ENCODE measurements at regions not wholly inside any gene's neighbourhood (a gene's known extent, or its start where the extent isn't known, plus 50 kb on each side); places are given as distances from the start of the nearest gene placed in this dataset.

DNA sequence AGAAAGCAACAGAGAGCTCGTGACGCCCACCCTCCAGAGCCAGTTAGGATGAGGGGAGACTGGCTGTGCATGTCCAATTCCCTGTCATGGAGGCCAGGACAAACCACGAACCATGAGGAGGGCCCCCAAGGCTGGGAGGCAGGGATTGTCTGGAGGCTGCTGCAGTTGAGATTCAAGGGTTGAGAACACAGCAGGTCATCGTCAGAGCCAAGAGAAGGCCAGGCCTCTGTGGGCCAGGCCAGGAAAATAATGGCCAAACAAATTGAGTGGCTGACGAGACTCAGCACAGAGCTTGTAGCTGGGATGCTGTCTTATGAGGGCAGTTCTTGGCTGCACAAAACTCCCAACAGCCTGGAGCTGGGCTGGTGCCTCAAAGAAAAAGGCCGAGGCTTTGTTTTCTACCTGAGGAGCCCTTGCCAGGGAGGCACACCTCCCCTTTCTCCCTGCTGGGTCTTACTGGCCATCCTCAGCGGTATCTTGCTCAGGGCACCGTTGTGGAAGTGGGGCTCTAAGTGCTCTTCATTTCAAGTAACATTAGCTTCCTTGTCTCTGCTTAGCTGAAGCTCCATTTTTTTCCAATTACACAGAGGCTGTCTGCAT is 665.9 kb downstream of the BCL11B start:
- TF ChIP-seq, protein P1, sequence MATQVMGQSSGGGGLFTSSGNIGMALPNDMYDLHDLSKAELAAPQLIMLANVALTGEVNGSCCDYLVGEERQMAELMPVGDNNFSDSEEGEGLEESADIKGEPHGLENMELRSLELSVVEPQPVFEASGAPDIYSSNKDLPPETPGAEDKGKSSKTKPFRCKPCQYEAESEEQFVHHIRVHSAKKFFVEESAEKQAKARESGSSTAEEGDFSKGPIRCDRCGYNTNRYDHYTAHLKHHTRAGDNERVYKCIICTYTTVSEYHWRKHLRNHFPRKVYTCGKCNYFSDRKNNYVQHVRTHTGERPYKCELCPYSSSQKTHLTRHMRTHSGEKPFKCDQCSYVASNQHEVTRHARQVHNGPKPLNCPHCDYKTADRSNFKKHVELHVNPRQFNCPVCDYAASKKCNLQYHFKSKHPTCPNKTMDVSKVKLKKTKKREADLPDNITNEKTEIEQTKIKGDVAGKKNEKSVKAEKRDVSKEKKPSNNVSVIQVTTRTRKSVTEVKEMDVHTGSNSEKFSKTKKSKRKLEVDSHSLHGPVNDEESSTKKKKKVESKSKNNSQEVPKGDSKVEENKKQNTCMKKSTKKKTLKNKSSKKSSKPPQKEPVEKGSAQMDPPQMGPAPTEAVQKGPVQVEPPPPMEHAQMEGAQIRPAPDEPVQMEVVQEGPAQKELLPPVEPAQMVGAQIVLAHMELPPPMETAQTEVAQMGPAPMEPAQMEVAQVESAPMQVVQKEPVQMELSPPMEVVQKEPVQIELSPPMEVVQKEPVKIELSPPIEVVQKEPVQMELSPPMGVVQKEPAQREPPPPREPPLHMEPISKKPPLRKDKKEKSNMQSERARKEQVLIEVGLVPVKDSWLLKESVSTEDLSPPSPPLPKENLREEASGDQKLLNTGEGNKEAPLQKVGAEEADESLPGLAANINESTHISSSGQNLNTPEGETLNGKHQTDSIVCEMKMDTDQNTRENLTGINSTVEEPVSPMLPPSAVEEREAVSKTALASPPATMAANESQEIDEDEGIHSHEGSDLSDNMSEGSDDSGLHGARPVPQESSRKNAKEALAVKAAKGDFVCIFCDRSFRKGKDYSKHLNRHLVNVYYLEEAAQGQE (IDR thresholded peaks at IDR 0.05; ENCODE audit: low read depth): no peak
- TF ChIP-seq TCF12 (IDR thresholded peaks at IDR 0.05; ENCODE audit: low read depth) (no peak), NFIC (IDR thresholded peaks at IDR 0.05) (no peak), EGR1 (IDR thresholded peaks at IDR 0.05) (no peak), RAD21 (IDR thresholded peaks at IDR 0.05; ENCODE audit: low read depth) (no peak), FOXM1 (IDR thresholded peaks at IDR 0.05; ENCODE audit: borderline replicate concordance, low read depth) (no peak), YY1 (IDR thresholded peaks at IDR 0.05; ENCODE audit: low read depth) (no peak), TAF1 (IDR thresholded peaks at IDR 0.05; ENCODE audit: low read depth) (no peak), CREB1 (IDR thresholded peaks at IDR 0.05; ENCODE audit: low read depth) (no peak), CEBPB (IDR thresholded peaks at IDR 0.05) (no peak), EP300 (IDR thresholded peaks at IDR 0.05; ENCODE audit: borderline replicate concordance) (no peak)
- TF ChIP-seq, protein P2, sequence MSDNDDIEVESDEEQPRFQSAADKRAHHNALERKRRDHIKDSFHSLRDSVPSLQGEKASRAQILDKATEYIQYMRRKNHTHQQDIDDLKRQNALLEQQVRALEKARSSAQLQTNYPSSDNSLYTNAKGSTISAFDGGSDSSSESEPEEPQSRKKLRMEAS (IDR thresholded peaks at IDR 0.05): no peak

DNA sequence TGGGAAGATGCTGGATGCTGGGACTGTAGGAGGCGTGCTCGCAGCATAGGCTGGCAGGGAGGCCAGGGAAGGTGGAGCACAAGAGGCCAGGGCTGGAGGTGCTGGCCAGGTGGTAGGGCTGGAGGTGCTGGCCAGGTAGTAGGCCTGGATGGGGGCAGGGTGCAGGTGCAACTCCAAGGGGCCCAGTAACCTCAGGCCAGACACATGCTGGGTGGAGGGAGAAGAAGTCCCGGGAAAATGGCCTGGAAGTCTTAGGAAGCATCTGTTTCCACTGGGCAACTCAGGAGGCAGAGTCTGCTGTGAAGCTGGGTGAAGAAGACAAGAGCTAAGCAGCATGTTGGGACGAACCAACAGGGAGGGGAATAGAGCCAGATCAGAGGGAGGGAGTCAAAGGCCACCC is 665.2 kb downstream of the BCL11B start:
- TF ChIP-seq EGR1 (IDR thresholded peaks at IDR 0.05) (no peak), NFIC (IDR thresholded peaks at IDR 0.05) (no peak), TCF12 (IDR thresholded peaks at IDR 0.05; ENCODE audit: low read depth) (no peak), FOXM1 (IDR thresholded peaks at IDR 0.05; ENCODE audit: borderline replicate concordance, low read depth) (no peak), ZBTB7A (IDR thresholded peaks at IDR 0.05; ENCODE audit: low read depth) (no peak), TAF1 (IDR thresholded peaks at IDR 0.05; ENCODE audit: low read depth) (no peak)
- TF ChIP-seq, protein P2 (IDR thresholded peaks at IDR 0.05): no peak
- TF ChIP-seq, protein P3, sequence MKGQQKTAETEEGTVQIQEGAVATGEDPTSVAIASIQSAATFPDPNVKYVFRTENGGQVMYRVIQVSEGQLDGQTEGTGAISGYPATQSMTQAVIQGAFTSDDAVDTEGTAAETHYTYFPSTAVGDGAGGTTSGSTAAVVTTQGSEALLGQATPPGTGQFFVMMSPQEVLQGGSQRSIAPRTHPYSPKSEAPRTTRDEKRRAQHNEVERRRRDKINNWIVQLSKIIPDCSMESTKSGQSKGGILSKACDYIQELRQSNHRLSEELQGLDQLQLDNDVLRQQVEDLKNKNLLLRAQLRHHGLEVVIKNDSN (IDR thresholded peaks at IDR 0.05): no peak

DNA sequence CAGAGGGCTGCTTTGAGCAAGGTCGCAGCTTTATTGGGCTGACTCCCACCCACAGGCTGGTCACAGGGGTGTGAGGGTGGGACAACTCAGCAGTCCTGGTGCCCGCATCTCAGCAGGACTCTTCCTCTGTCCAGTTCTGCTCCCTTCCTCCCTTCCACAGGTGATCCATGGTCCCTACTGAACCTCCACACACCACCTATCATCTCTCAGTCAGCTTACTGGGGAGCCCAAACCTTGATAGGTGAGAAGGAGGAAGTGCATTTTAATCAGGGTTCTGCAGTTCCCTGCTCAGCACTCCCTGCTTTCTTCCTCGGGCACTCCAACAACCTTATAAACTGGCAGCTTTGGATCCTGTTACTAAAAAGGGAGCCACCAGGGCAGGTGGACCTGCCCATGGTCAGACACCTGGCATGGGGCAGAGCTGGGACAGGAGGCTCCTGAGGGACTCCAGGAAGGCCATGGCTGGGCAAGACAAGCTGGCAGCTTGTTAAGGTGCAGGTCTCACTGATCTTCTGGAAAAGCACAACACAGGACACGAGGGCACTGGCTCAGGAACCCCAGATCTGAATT is 664.6 kb downstream of the BCL11B start:
- TF ChIP-seq EGR1 (IDR thresholded peaks at IDR 0.05): no peak
- no peak for TF ChIP-seq CREB1 (IDR thresholded peaks at IDR 0.05; ENCODE audit: low read depth)
- no peak for TF ChIP-seq CEBPB (IDR thresholded peaks at IDR 0.05)
- no peak for TF ChIP-seq RAD21 (IDR thresholded peaks at IDR 0.05; ENCODE audit: low read depth)
- TF ChIP-seq, protein P1 (IDR thresholded peaks at IDR 0.05; ENCODE audit: low read depth): no peak
- TF ChIP-seq, protein P2 (IDR thresholded peaks at IDR 0.05): no peak
- TF ChIP-seq, protein P3 (IDR thresholded peaks at IDR 0.05): no peak
- no peak for TF ChIP-seq YY1 (IDR thresholded peaks at IDR 0.05; ENCODE audit: low read depth)
- TF ChIP-seq TCF12 (IDR thresholded peaks at IDR 0.05; ENCODE audit: low read depth): no peak
- TF ChIP-seq EP300 (IDR thresholded peaks at IDR 0.05; ENCODE audit: borderline replicate concordance): no peak
- TF ChIP-seq FOXM1 (IDR thresholded peaks at IDR 0.05; ENCODE audit: borderline replicate concordance, low read depth): no peak

DNA sequence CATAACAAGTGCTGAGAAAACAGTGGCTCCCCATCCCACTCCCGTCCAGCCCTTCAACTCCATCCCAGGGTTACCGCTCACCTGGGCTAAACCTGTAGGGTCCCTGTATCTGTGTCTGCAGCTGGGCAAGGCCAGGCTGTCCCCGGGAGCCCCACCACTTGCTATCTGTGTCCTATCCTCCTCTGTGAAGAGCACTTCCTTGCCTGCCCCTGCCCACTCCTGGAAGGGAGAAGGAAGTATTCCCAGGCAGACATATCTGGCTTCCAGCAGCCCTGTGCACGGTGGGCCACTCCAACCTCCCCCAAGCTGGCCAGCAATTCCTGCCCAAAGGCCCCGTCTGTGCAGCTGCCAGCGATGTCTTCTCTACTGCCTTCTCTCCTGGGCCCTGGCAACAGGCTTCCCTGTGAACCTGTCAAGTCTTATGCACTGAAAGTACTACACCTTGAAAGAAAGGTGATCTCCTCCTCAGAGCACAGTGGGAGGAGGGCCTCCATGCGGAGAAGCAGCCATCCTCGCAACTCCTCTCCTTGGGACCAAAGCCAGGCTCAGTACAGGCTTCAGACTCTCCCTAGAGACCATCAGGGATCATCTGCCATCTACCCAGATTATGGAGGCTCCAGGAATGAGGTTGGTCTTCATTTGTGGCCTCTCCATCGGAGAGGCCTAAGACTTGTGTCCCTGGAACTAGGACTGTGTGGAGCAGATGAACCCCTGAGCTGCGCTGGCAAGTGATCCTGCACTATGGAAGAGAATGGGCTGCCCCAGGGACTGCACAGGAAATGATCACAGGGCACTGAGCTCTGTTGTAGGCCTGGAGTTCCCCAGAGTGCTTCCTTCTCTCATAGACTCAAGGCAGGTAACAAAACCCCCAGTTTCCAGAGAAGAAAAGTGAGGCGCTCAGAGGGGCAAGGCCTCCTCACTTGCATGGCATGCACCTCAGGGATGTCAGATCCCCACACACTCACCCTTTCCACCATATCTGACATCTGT is 663.6 kb downstream of the BCL11B start:
- TF ChIP-seq, protein P1 (IDR thresholded peaks at IDR 0.05; ENCODE audit: low read depth): no peak
- TF ChIP-seq EP300 (IDR thresholded peaks at IDR 0.05; ENCODE audit: borderline replicate concordance): no peak
- no peak for TF ChIP-seq EGR1 (IDR thresholded peaks at IDR 0.05)
- TF ChIP-seq TCF12 (IDR thresholded peaks at IDR 0.05; ENCODE audit: low read depth): no peak
- no peak for TF ChIP-seq NFIC (IDR thresholded peaks at IDR 0.05)
- TF ChIP-seq FOXM1 (IDR thresholded peaks at IDR 0.05; ENCODE audit: borderline replicate concordance, low read depth): no peak
- TF ChIP-seq, protein P2 (IDR thresholded peaks at IDR 0.05): no peak
- TF ChIP-seq, protein P3 (IDR thresholded peaks at IDR 0.05): no peak
- no peak for TF ChIP-seq RAD21 (IDR thresholded peaks at IDR 0.05; ENCODE audit: low read depth)
- TF ChIP-seq CEBPB (IDR thresholded peaks at IDR 0.05): no peak
- no peak for TF ChIP-seq ZBTB7A (IDR thresholded peaks at IDR 0.05; ENCODE audit: low read depth)
